HEK293 (cell line): ENCODE measurements at regions not wholly inside any gene's neighbourhood (a gene's known extent, or its start where the extent isn't known, plus 50 kb on each side); places are given as distances from the start of the nearest gene placed in this dataset.
A peak's percentile ranks its signal among the peaks of the same experiment; 100 is the strongest.

ENCODE experiments used
- CTCF ChIA-PET: fragments of 350-600 bp; formaldehyde crosslinking; extraction: SDS; loops from one replicate; lab custom pipeline; 2021; ENCODE audit warnings: antibody characterized with exemption; lab: Yijun Ruan, JAX
- POLR2A ChIA-PET: fragments of 300-600 bp; formaldehyde crosslinking; extraction: SDS; loops from one replicate; lab custom pipeline; 2020; ENCODE audit warnings: antibody characterized with exemption, inconsistent platforms; lab: Yijun Ruan, JAX
- H3K27ac ChIP-seq: fragments of 200-500 bp; sonication (Bioruptor generic); 2 replicates; pipeline ENCODE4 v1.5.1; 2014; ENCODE audit warnings: low read depth, low read length, control low read depth, inconsistent platforms; ENCODE audit errors: extremely low read depth
- H3K36me3 ChIP-seq, 2 experiments: fragments of 200-500 bp in 1 of 2; sonication (Bioruptor generic) in 1 of 2; 1 replicate in 1 of 2; 2 replicates in 1 of 2; pipeline ENCODE4 v1.5.1; 2014 to 2017; ENCODE audit warnings: inconsistent platforms in 2 of 2, low read length in 2 of 2; ENCODE audit not compliant: control insufficient read depth in 2 of 2, insufficient read depth in 1 of 2
- H3K4me1 ChIP-seq: fragments of 200-500 bp; sonication (Bioruptor generic); 2 replicates; pipeline ENCODE4 v1.5.1; 2014; ENCODE audit warnings: mild to moderate bottlenecking, low read length, inconsistent platforms; ENCODE audit not compliant: control insufficient read depth, insufficient read depth
- H3K4me3 ChIP-seq: 2 replicates; pipeline ENCODE4 v1.5.1; 2011; ENCODE audit warnings: low read depth, mild to moderate bottlenecking, control low read depth, low read length, moderate library complexity
- H3K9me3 ChIP-seq: fragments of 200-500 bp; sonication (Bioruptor generic); 2 replicates; pipeline ENCODE4 v1.5.1; 2014; ENCODE audit warnings: low read depth, low read length, inconsistent platforms; ENCODE audit not compliant: control insufficient read depth, insufficient read depth
- BCL11A ChIP-seq: fragments of 450-650 bp; formaldehyde crosslinking; IDR thresholded peaks from 2 replicates; pipeline ENCODE4 v1.5.1; 2016; ENCODE audit warnings: low read depth, missing biosample characterization, missing genetic modification characterization
- GLIS1 ChIP-seq: fragments of 450-650 bp; formaldehyde crosslinking; IDR thresholded peaks from 2 replicates; pipeline ENCODE4 v1.5.1; 2016; ENCODE audit warnings: missing biosample characterization, missing genetic modification characterization
- INSM2 ChIP-seq: fragments of 450-650 bp; formaldehyde crosslinking; IDR thresholded peaks from 2 replicates; pipeline ENCODE4 v1.5.1; 2016; ENCODE audit warnings: missing biosample characterization, missing genetic modification characterization
- KLF1 ChIP-seq: fragments of 450-650 bp; formaldehyde crosslinking; IDR thresholded peaks from 2 replicates; pipeline ENCODE4 v1.5.1; 2016; ENCODE audit warnings: missing biosample characterization, missing genetic modification characterization
- KLF8 ChIP-seq: fragments of 450-650 bp; formaldehyde crosslinking; IDR thresholded peaks from 2 replicates; pipeline ENCODE4 v1.5.1; 2016; ENCODE audit warnings: missing biosample characterization, missing genetic modification characterization
- MEIS1 ChIP-seq: sonication (generic); formaldehyde crosslinking; IDR thresholded peaks from 2 replicates; pipeline ENCODE4 v1.8.1; 2022; ENCODE audit warnings: missing genetic modification reagents, mild to moderate bottlenecking, borderline replicate concordance
- OSR2 ChIP-seq: fragments of 450-650 bp; formaldehyde crosslinking; IDR thresholded peaks from 2 replicates; pipeline ENCODE4 v1.5.1; 2016; ENCODE audit warnings: missing biosample characterization, missing genetic modification characterization
- PRDM10 ChIP-seq: fragments of 450-650 bp; formaldehyde crosslinking; IDR thresholded peaks from 2 replicates; pipeline ENCODE4 v1.5.1; 2016; ENCODE audit warnings: missing biosample characterization, missing genetic modification characterization
- REPIN1 ChIP-seq: fragments of 450-650 bp; formaldehyde crosslinking; IDR thresholded peaks from 2 replicates; pipeline ENCODE4 v1.5.1; 2017; ENCODE audit warnings: missing biosample characterization, missing genetic modification characterization, low read depth
- TRIM28 ChIP-seq: IDR thresholded peaks from 2 replicates; pipeline ENCODE4 v1.6.1; 2011; ENCODE audit warnings: low read length, control low read depth, borderline replicate concordance
- YY2 ChIP-seq: fragments of 450-650 bp; formaldehyde crosslinking; IDR thresholded peaks from 2 replicates; pipeline ENCODE4 v1.5.1; 2016; ENCODE audit warnings: missing biosample characterization, missing genetic modification characterization
- ZBTB20 ChIP-seq: fragments of 450-650 bp; formaldehyde crosslinking; IDR thresholded peaks from 2 replicates; pipeline ENCODE4 v1.5.1; 2016; ENCODE audit warnings: missing biosample characterization, missing genetic modification characterization
- ZIC2 ChIP-seq: fragments of 450-650 bp; formaldehyde crosslinking; IDR thresholded peaks from 2 replicates; pipeline ENCODE4 v1.5.1; 2016; ENCODE audit warnings: missing biosample characterization, missing genetic modification characterization
- ZNF121 ChIP-seq: fragments of 450-650 bp; formaldehyde crosslinking; IDR thresholded peaks from 2 replicates; pipeline ENCODE4 v1.5.1; 2016; ENCODE audit warnings: missing biosample characterization, missing genetic modification characterization
- ZNF248 ChIP-seq: fragments of 450-650 bp; formaldehyde crosslinking; IDR thresholded peaks from 2 replicates; pipeline ENCODE4 v1.5.1; 2017; ENCODE audit warnings: missing biosample characterization, missing genetic modification characterization
- ZNF350 ChIP-seq: fragments of 450-650 bp; formaldehyde crosslinking; IDR thresholded peaks from 2 replicates; pipeline ENCODE4 v1.5.0; 2017; ENCODE audit warnings: missing biosample characterization, mild to moderate bottlenecking, missing genetic modification characterization
- ZNF544 ChIP-seq: fragments of 450-650 bp; formaldehyde crosslinking; IDR thresholded peaks from 2 replicates; pipeline ENCODE4 v1.5.0; 2017; ENCODE audit warnings: missing biosample characterization, missing genetic modification characterization
- ZNF571 ChIP-seq: fragments of 450-650 bp; formaldehyde crosslinking; IDR thresholded peaks from 2 replicates; pipeline ENCODE4 v1.5.0; 2017; ENCODE audit warnings: missing biosample characterization, missing genetic modification characterization
- ZNF654 ChIP-seq: fragments of 450-650 bp; formaldehyde crosslinking; IDR thresholded peaks from 2 replicates; pipeline ENCODE4 v1.5.1; 2016; ENCODE audit warnings: low read depth, missing biosample characterization, missing genetic modification characterization
- ZNF658 ChIP-seq: fragments of 450-650 bp; formaldehyde crosslinking; IDR thresholded peaks from 2 replicates; pipeline ENCODE4; 2016; ENCODE audit warnings: missing biosample characterization, missing genetic modification characterization
- ZNF660 ChIP-seq: fragments of 450-650 bp; IDR thresholded peaks from 2 replicates; pipeline ENCODE4 v1.5.1; 2018; ENCODE audit warnings: missing biosample characterization, mild to moderate bottlenecking, missing genetic modification characterization
- ZNF747 ChIP-seq: fragments of 450-650 bp; formaldehyde crosslinking; IDR thresholded peaks from 2 replicates; pipeline ENCODE4 v1.5.1; 2016; ENCODE audit warnings: missing biosample characterization, missing genetic modification characterization
- ZSCAN16 ChIP-seq: fragments of 450-650 bp; formaldehyde crosslinking; IDR thresholded peaks from 2 replicates; pipeline ENCODE4 v1.5.1; 2016; ENCODE audit warnings: missing biosample characterization, missing genetic modification characterization

- H3K4me1 ChIP-seq = peaks cover 2% of the 10 kb centered on the region; the same call in 1 of the 2 replicates
- ChIA-PET CTCF (interaction anchor here (1.1 to 1.3 kb wide), 3 partner anchors 15 to 71 kb away, joined by 3 read pairs; no protein-coding TSS in a partner anchor), POLR2A (interaction anchor here (0.5 to 2.0 kb wide), 3 partner anchors 27 to 240 kb away, joined by 3 to 5 read pairs (median 3); no protein-coding TSS in a partner anchor)
- H3K9me3 ChIP-seq = no peaks in the 10 kb centered on the region
- H3K36me3 ChIP-seq = no peaks in the 10 kb centered on the region
- no peak overlapping the region for H3K27ac ChIP-seq
- TF ChIP-seq ZNF248 (tag by site-specific recombination) (no peak), KLF8 (tag by site-specific recombination) (no peak), PRDM10 (peak; percentile 69), KLF1 (no peak), ZNF571 (tag by site-specific recombination) (no peak), INSM2 (tag by site-specific recombination) (no peak), ZNF747 (tag by site-specific recombination) (no peak), REPIN1 (no peak), ZNF658 (tag by site-specific recombination) (no peak), ZIC2 (tag by site-specific recombination) (peak; percentile 70), ZNF121 (tag by site-specific recombination) (no peak), ZNF350 (no peak), ZBTB20 (no peak), GLIS1 (tag by site-specific recombination) (peak; percentile 36), YY2 (tag by site-specific recombination) (no peak), TRIM28 (0 out of 2 replicates have a peak, but pooled peaks have one; percentile 2), ZSCAN16 (tag by site-specific recombination) (no peak), BCL11A (no peak), ZNF544 (tag by site-specific recombination) (no peak), ZNF660 (tag by site-specific recombination) (no peak), OSR2 (tag by site-specific recombination) (no peak), ZNF654 (tag by site-specific recombination) (no peak), MEIS1 (CRISPR knock-in tag) (0 out of 2 replicates have a peak, but pooled peaks have one; percentile 61)
- H3K4me3 ChIP-seq = no peak overlapping the region
Observed at GRCh38 chr11:115607621-115608221, 103.5 kb upstream of the CADM1 start.
